ENCODE measurements at regions not wholly inside any gene's neighbourhood (a gene's known extent, or its start where the extent isn't known, plus 50 kb on each side); places are given as distances from the start of the nearest gene placed in this dataset.

- Histone ChIP-seq H3K27me3 (no peaks in the 10 kb centered on the region), H3K36me3 (no peaks in the 10 kb centered on the region), H3K4me3 (no peak overlapping the region), H3K9me3 (no peaks in the 10 kb centered on the region), H3K27ac (no peak overlapping the region), H3K4me1 (no peaks in the 10 kb centered on the region)
- TF ChIP-seq EP300 (IDR thresholded peaks at IDR 0.05) (no peak), POLR2A (IDR thresholded peaks at IDR 0.05) (no peak), CTCF (IDR thresholded peaks at IDR 0.05) (no peak), POLR2AphosphoS5 (IDR thresholded peaks at IDR 0.05) (no peak)
- WGBS, result 74% methylated on average over 3 of the region's 3 CpGs
- no peak for DNase-seq (ENCODE audit: low spot score in 2 of 2)
These were observed 318.0 kb downstream of the GPAM start for GRCh38 chr10:111865550-111865949.

- TF ChIP-seq EP300 (IDR thresholded peaks at IDR 0.05), result no peak
- no peak for TF ChIP-seq POLR2AphosphoS5 (IDR thresholded peaks at IDR 0.05)
- no peak for TF ChIP-seq CTCF (IDR thresholded peaks at IDR 0.05)
- TF ChIP-seq POLR2A (IDR thresholded peaks at IDR 0.05), result no peak
- no peaks in the 10 kb centered on the region for H3K27me3 ChIP-seq
- H3K9me3 ChIP-seq, result no peaks in the 10 kb centered on the region
- no peak overlapping the region for H3K27ac ChIP-seq
- no peaks in the 10 kb centered on the region for H3K36me3 ChIP-seq
- H3K4me3 ChIP-seq, result no peak overlapping the region
- no peak for DNase-seq (ENCODE audit: low spot score in 2 of 2)
- H3K4me1 ChIP-seq, result no peaks in the 10 kb centered on the region
These were observed 312.1 kb downstream of the GPAM start for GRCh38 chr10:111871458-111871857.

- TF ChIP-seq EP300 (IDR thresholded peaks at IDR 0.05), result no peak
- TF ChIP-seq POLR2A (IDR thresholded peaks at IDR 0.05), result no peak
- TF ChIP-seq POLR2AphosphoS5 (IDR thresholded peaks at IDR 0.05), result no peak
- TF ChIP-seq CTCF (IDR thresholded peaks at IDR 0.05), result no peak
- DNase-seq (ENCODE audit: low spot score in 2 of 2), result no peak
- Histone ChIP-seq H3K9me3 (no peaks in the 10 kb centered on the region), H3K27me3 (no peaks in the 10 kb centered on the region), H3K36me3 (no peaks in the 10 kb centered on the region), H3K4me3 (no peak overlapping the region), H3K27ac (no peak overlapping the region), H3K4me1 (no peaks in the 10 kb centered on the region)
- 27% methylated on average over 3 of the region's 3 CpGs for WGBS
These were observed 311.0 kb downstream of the GPAM start for GRCh38 chr10:111872591-111872990.

GRCh38 chr10:111873041-111873440 is 310.5 kb downstream of the GPAM start:
- H3K27ac ChIP-seq, result no peak overlapping the region
- TF ChIP-seq CTCF (IDR thresholded peaks at IDR 0.05) (no peak), EP300 (IDR thresholded peaks at IDR 0.05) (no peak), POLR2AphosphoS5 (IDR thresholded peaks at IDR 0.05) (no peak), POLR2A (IDR thresholded peaks at IDR 0.05) (no peak)
- H3K4me3 ChIP-seq, result no peak overlapping the region
- H3K36me3 ChIP-seq, result no peaks in the 10 kb centered on the region
- no peaks in the 10 kb centered on the region for H3K9me3 ChIP-seq
- no peaks in the 10 kb centered on the region for H3K4me1 ChIP-seq
- WGBS, result 78% methylated on average over 4 of the region's 4 CpGs
- DNase-seq (ENCODE audit: low spot score in 2 of 2), result no peak
- H3K27me3 ChIP-seq, result no peaks in the 10 kb centered on the region

- Histone ChIP-seq H3K9me3 (no peaks in the 10 kb centered on the region), H3K36me3 (no peaks in the 10 kb centered on the region), H3K4me1 (no peaks in the 10 kb centered on the region), H3K27me3 (no peaks in the 10 kb centered on the region), H3K4me3 (no peak overlapping the region), H3K27ac (no peak overlapping the region)
- WGBS, result 67% methylated on average over 7 of the region's 7 CpGs
- TF ChIP-seq POLR2AphosphoS5 (IDR thresholded peaks at IDR 0.05) (no peak), POLR2A (IDR thresholded peaks at IDR 0.05) (no peak), EP300 (IDR thresholded peaks at IDR 0.05) (no peak)
- DNase-seq (ENCODE audit: low spot score in 2 of 2), result no peak
These were observed 309.9 kb downstream of the GPAM start for GRCh38 chr10:111873621-111874135.

GRCh38 chr10:111874576-111874975 is 309.0 kb downstream of the GPAM start:
- no peak for TF ChIP-seq EP300 (IDR thresholded peaks at IDR 0.05)
- no peak for TF ChIP-seq POLR2AphosphoS5 (IDR thresholded peaks at IDR 0.05)
- no peak for TF ChIP-seq CTCF (IDR thresholded peaks at IDR 0.05)
- TF ChIP-seq POLR2A (IDR thresholded peaks at IDR 0.05), result no peak
- Histone ChIP-seq H3K27me3 (no peaks in the 10 kb centered on the region), H3K36me3 (no peaks in the 10 kb centered on the region), H3K4me3 (no peak overlapping the region), H3K9me3 (no peaks in the 10 kb centered on the region), H3K4me1 (no peaks in the 10 kb centered on the region), H3K27ac (no peak overlapping the region)
- DNase-seq (ENCODE audit: low spot score in 2 of 2), result no peak
- WGBS, result 75% methylated on average over 3 of the region's 3 CpGs
